OCI-LY7 (cell line): ENCODE measurements at regions not wholly inside any gene's neighbourhood (a gene's known extent, or its start where the extent isn't known, plus 50 kb on each side); places are given as distances from the start of the nearest gene placed in this dataset.

ENCODE experiments used
- BruUV-seq: library from RNA; stranded (reverse); fragments of 400-500 nt; replicated peaks from 2 replicates; lab custom pipeline; 2021; lab: Mats Ljungman, UMichigan
- CTCF ChIA-PET: fragments of 300-600 bp; sonication (Branson Sonifier 250); formaldehyde crosslinking; loops from one replicate; lab custom pipeline; 2022; ENCODE audit warnings: antibody characterized with exemption; ENCODE audit not compliant: unreplicated experiment; lab: Charles Lee
- POLR2A ChIA-PET: fragments of 300-600 bp; sonication (Branson Sonifier 250); formaldehyde crosslinking; loops from one replicate; lab custom pipeline; 2022; ENCODE audit warnings: antibody characterized with exemption; lab: Charles Lee
- DNase-seq: peaks from one replicate; pipeline ENCODE4 v3.0.0-alpha.2; 2015; ENCODE audit warnings: low spot score
- H2AFZ ChIP-seq: fragments of 200-600 bp; sonication (generic), shearing (Covaris generic); 2 replicates; pipeline ENCODE4 v1.6.1; 2014; ENCODE audit warnings: mild to moderate bottlenecking, antibody characterized with exemption, low read length, moderate library complexity
- H3K27ac ChIP-seq: fragments of 200-600 bp; sonication (generic); 2 replicates; pipeline ENCODE4 v1.5.1; 2014; ENCODE audit warnings: mixed run types, low read depth, mild to moderate bottlenecking, moderate library complexity, low read length, inconsistent platforms; ENCODE audit not compliant: poor library complexity, severe bottlenecking
- H3K36me3 ChIP-seq: fragments of 200-600 bp; sonication (generic); 2 replicates; pipeline ENCODE4 v1.6.1; 2014; ENCODE audit warnings: mild to moderate bottlenecking, antibody characterized with exemption, low read length, moderate library complexity, mixed read lengths; ENCODE audit not compliant: insufficient read depth
- H3K4me1 ChIP-seq: fragments of 200-600 bp; sonication (generic); 2 replicates; pipeline ENCODE4 v1.5.1; 2014; ENCODE audit warnings: mild to moderate bottlenecking, low read length; ENCODE audit not compliant: insufficient read depth, poor library complexity, severe bottlenecking
- H3K4me2 ChIP-seq: fragments of 200-600 bp; sonication (generic); 2 replicates; pipeline ENCODE4 v1.6.1; 2014; ENCODE audit warnings: mild to moderate bottlenecking, low read length
- H3K4me3 ChIP-seq: fragments of 200-600 bp; sonication (generic); 2 replicates; pipeline ENCODE4 v1.5.1; 2014; ENCODE audit warnings: mild to moderate bottlenecking, low read depth, low read length; ENCODE audit not compliant: poor library complexity, severe bottlenecking
- H3K79me2 ChIP-seq: fragments of 200-600 bp; sonication (generic); 2 replicates; pipeline ENCODE4 v1.6.1; 2016; ENCODE audit warnings: low read depth, mild to moderate bottlenecking, low read length, moderate library complexity, mixed read lengths; ENCODE audit not compliant: insufficient read depth
- H3K9me2 ChIP-seq: fragments of 200-600 bp; sonication (generic); 2 replicates; pipeline ENCODE4 v1.6.1; 2016; ENCODE audit warnings: mild to moderate bottlenecking, low read length, mixed read lengths; ENCODE audit not compliant: insufficient read depth
- H3K9me3 ChIP-seq: fragments of 200-600 bp; sonication (generic); 2 replicates; pipeline ENCODE4 v1.6.1; 2014; ENCODE audit warnings: mild to moderate bottlenecking, mixed run types, low read length, mixed read lengths
- H4K20me1 ChIP-seq: fragments of 200-600 bp; sonication (generic); 2 replicates; pipeline ENCODE4 v1.6.1; 2014; ENCODE audit warnings: mild to moderate bottlenecking, antibody characterized with exemption, low read length, moderate library complexity, mixed read lengths; ENCODE audit not compliant: insufficient read depth
- EZH2phosphoT487 ChIP-seq: fragments of 200-600 bp; sonication (generic); IDR thresholded peaks from 2 replicates; pipeline ENCODE4 v1.6.1; 2018; ENCODE audit warnings: low read depth, borderline replicate concordance, mild to moderate bottlenecking, mixed run types, antibody characterized with exemption, low read length, moderate library complexity, mixed read lengths
- intact Hi-C: fragments of 100-400 bp; cut with micrococcal nuclease; formaldehyde crosslinking; loops from one replicate; pipeline ENCODE4 v1.10.0; 2022; ENCODE audit not compliant: unreplicated experiment
- TF ChIP-seq, protein P1 (sequence below): fragments of 200-600 bp; sonication (generic); conservative IDR thresholded peaks from 2 replicates; pipeline ENCODE4 v1.5.1; 2014; ENCODE audit warnings: mild to moderate bottlenecking, antibody characterized with exemption, low read length, moderate library complexity, mixed read lengths

DNA sequence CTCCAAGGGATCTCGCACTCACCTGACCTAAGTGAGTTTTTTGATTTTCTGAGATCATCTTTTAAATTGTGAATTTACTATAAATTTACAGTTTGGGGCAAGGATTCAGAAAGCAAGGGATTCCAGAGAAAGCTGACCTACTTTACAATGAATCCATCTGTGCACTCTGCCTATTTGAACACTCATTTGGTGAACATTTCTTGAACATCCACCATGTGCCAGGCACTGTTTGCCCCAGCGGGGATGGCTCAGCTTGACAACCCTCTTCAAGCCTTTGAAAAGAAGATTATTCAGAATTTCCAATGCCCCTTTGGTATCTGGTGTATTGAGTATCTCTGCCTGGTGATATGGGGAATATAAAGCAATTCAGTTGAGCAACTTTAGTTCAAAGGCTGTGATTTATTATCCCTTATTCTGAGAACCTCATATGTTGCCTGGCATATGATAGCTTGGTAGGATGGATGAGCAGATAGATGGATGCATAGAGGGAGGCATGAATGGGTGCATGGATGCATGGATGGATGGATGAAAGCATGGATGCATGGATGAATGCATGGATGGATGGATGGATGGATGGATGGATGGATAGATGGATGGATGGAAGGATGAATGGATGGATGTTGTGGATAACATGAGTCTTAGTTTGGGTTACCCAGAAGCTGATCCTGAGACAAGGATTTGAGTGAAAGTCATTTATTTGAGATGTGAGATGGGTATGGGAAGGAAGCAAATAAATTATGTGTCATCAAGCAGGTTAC, 149.7 kb upstream of the ZNF366 start:
- Histone ChIP-seq H3K79me2 (no peaks in the 10 kb centered on the region), H3K27ac (no peak overlapping the region), H3K4me2 (no peak overlapping the region), H3K36me3 (no peaks in the 10 kb centered on the region), H3K4me3 (no peak overlapping the region), H3K9me2 (no peaks in the 10 kb centered on the region), H3K9me3 (no peaks in the 10 kb centered on the region), H3K4me1 (no peaks in the 10 kb centered on the region), H2AFZ (no peak overlapping the region), H4K20me1 (no peaks in the 10 kb centered on the region)
- ChIA-PET POLR2A (no interaction called here), CTCF (interaction anchor here (0.5 kb wide), 1 partner anchor 446 kb away, joined by 3 read pairs; no protein-coding TSS in a partner anchor)
- BruUV-seq, result no TSS peak
- no peak for TF ChIP-seq EZH2phosphoT487
- intact Hi-C loops, result no loop called here
- DNase-seq, result no peak

DNA sequence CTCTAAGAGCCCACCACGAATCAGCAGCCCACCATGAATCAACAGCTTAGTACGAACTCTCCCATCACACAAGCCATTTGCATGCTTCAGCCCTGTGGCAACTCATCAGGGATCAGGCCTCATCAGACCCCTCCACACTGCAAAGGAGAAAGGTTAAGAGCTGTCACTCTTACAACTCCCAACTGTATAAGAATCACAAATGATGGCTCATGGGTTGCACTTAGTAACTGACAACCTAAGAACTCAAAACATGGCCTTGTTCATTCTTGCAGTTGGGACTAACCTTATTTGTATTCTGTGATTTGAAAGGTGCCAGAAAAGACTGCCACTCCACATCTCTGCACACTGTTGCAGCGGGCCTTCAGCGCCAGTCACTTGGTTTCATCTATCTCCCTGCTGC, 149.1 kb upstream of the ZNF366 start:
- Histone ChIP-seq H3K4me3 (no peak overlapping the region), H4K20me1 (no peaks in the 10 kb centered on the region), H3K36me3 (no peaks in the 10 kb centered on the region), H3K9me2 (no peaks in the 10 kb centered on the region), H3K4me2 (no peak overlapping the region), H3K9me3 (no peaks in the 10 kb centered on the region), H3K4me1 (no peaks in the 10 kb centered on the region), H2AFZ (no peak overlapping the region), H3K27ac (no peak overlapping the region), H3K79me2 (no peaks in the 10 kb centered on the region)
- POLR2A ChIA-PET, result no interaction called here
- no TSS peak for BruUV-seq
- no peak for DNase-seq
- intact Hi-C loops, result no loop called here
- TF ChIP-seq, protein P1, sequence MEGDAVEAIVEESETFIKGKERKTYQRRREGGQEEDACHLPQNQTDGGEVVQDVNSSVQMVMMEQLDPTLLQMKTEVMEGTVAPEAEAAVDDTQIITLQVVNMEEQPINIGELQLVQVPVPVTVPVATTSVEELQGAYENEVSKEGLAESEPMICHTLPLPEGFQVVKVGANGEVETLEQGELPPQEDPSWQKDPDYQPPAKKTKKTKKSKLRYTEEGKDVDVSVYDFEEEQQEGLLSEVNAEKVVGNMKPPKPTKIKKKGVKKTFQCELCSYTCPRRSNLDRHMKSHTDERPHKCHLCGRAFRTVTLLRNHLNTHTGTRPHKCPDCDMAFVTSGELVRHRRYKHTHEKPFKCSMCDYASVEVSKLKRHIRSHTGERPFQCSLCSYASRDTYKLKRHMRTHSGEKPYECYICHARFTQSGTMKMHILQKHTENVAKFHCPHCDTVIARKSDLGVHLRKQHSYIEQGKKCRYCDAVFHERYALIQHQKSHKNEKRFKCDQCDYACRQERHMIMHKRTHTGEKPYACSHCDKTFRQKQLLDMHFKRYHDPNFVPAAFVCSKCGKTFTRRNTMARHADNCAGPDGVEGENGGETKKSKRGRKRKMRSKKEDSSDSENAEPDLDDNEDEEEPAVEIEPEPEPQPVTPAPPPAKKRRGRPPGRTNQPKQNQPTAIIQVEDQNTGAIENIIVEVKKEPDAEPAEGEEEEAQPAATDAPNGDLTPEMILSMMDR, result no peak
- no peak for TF ChIP-seq EZH2phosphoT487
- CTCF ChIA-PET, result interaction anchor here (0.5 kb wide), 1 partner anchor 447 kb away, joined by 3 read pairs; no protein-coding TSS in a partner anchor

DNA sequence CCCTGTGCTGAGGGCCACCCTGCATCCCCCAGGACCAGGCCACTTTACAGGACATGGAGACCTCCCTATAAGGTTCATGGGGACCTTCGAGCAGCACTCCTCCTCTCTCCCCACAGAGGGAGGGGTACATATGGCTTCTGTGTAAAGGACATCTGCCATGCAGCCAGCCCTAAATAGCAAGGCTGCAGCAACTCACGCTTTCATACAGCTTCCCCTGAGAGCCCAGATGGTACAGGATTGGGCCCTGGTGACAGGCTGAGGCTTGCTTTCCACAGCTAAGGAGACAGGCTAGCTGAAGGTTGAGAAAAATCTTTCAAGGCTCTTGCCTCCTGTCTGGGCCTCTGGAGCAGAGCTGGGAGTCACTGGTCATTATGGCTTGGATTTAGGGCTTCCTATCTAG, 147.0 kb upstream of the ZNF366 start:
- no peak overlapping the region for H3K4me2 ChIP-seq
- intact Hi-C loops, result no loop called here
- H2AFZ ChIP-seq, result no peak overlapping the region
- H3K4me1 ChIP-seq, result no peaks in the 10 kb centered on the region
- BruUV-seq, result no TSS peak
- H3K9me2 ChIP-seq, result no peaks in the 10 kb centered on the region
- TF ChIP-seq, protein P1, result no peak
- no peak for TF ChIP-seq EZH2phosphoT487
- H3K4me3 ChIP-seq, result no peak overlapping the region
- H3K9me3 ChIP-seq, result no peaks in the 10 kb centered on the region
- POLR2A ChIA-PET, result no interaction called here
- no peak for DNase-seq
- CTCF ChIA-PET, result no interaction called here
- no peaks in the 10 kb centered on the region for H4K20me1 ChIP-seq
- no peaks in the 10 kb centered on the region for H3K36me3 ChIP-seq
- no peak overlapping the region for H3K27ac ChIP-seq
- H3K79me2 ChIP-seq, result no peaks in the 10 kb centered on the region
